A172 (cell line): ENCODE measurements at regions not wholly inside any gene's neighbourhood (a gene's known extent, or its start where the extent isn't known, plus 50 kb on each side); places are given as distances from the start of the nearest gene placed in this dataset.
A peak's percentile ranks its signal among the peaks of the same experiment; 100 is the strongest.

Source experiments
- DNase-seq: peaks from one replicate; pipeline ENCODE4 v3.0.0-alpha.2; 2015; ENCODE audit warnings: low spot score

DNA sequence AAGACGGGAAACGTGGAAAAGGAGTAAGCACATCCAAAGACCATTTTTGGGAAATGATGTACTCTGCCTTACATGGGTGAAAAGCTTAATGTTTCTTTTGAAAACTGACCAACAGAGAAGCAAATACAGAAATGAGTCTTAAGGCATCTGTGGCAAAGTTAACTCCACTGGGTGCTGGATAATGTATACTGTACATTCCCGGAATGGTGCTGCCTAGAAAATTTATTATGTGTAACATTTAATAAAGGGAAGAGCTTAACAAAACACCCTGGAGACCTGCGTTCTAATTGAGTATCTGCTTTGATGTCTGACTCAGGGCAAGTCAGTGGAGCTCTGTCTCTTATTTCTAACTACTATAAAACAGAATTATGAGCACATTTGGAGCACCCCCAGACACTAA is 230.2 kb downstream of the MID1 start:
- DNase-seq = no peak

DNA sequence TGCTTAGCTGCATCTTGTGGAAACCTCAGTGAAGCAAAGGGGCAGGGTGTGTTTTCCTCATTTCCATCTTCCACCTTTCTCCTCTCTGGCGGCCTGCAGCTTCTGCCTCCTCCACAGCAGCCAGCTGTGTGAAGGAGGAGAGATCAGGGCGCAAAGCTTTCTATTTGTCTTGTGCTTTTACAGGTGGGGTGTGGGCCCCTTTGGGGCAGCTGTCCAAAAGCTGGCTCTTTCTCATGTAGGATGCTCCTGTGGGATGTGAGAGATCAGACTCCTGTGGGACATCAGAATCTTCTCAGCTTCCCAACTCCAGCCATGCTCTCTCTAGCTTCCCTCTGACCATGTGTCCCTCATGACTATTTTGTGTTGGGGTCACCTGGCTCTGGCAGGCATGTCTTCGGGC is 227.1 kb downstream of the MID1 start:
- DNase-seq = no peak

- DNase-seq = peak; percentile 34
These were observed 226.5 kb downstream of the MID1 start for GRCh38 chrX:10393899-10394298.

GRCh38 chrX:10395179-10395578 is 225.2 kb downstream of the MID1 start:
- peak; percentile 8 for DNase-seq
